ENCODE measurements at regions not wholly inside any gene's neighbourhood (a gene's known extent, or its start where the extent isn't known, plus 50 kb on each side); places are given as distances from the start of the nearest gene placed in this dataset.

- POLR2A ChIA-PET (ENCODE audit: unreplicated experiment), result no interaction called here
- DNase-seq, result no peak
Measured at GRCh38 chr20:43292222-43292621, 102.5 kb upstream of the PTPRT start.

DNA sequence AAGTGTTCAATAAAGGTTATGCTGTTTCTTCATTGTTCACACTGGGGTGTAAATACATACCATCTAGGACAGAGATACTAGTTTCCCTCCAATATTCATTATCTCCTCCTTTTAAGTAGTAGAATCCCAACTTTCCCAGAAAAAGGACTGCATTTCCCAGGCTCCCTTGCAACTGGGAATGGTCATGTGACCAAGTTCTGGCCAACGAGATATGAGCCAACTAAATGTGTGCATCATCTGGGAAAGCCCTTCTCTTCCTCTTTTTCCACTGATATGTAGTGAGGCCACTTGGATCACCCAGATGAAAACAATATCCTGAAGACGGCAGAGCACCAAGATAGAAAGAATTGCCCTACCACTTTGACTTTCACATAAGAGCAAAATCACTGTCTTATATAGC, 97.9 kb upstream of the PTPRT start:
- DNase-seq, result no peak
- no peak for TF ChIP-seq EZH2 (IDR thresholded peaks at IDR 0.05; ENCODE audit: low read depth)
- TF ChIP-seq, protein P1, sequence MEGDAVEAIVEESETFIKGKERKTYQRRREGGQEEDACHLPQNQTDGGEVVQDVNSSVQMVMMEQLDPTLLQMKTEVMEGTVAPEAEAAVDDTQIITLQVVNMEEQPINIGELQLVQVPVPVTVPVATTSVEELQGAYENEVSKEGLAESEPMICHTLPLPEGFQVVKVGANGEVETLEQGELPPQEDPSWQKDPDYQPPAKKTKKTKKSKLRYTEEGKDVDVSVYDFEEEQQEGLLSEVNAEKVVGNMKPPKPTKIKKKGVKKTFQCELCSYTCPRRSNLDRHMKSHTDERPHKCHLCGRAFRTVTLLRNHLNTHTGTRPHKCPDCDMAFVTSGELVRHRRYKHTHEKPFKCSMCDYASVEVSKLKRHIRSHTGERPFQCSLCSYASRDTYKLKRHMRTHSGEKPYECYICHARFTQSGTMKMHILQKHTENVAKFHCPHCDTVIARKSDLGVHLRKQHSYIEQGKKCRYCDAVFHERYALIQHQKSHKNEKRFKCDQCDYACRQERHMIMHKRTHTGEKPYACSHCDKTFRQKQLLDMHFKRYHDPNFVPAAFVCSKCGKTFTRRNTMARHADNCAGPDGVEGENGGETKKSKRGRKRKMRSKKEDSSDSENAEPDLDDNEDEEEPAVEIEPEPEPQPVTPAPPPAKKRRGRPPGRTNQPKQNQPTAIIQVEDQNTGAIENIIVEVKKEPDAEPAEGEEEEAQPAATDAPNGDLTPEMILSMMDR (conservative IDR thresholded peaks at IDR 0.05), result no peak
- no peaks in the 10 kb centered on the region for H3K36me3 ChIP-seq (ENCODE audit: low read depth)
- BruUV-seq (replicated peaks), result no TSS peak
- H3K27ac ChIP-seq, result no peak overlapping the region
- no peak overlapping the region for H3K4me2 ChIP-seq
- no peaks in the 10 kb centered on the region for H4K20me1 ChIP-seq (ENCODE audit: insufficient read depth)
- no peaks in the 10 kb centered on the region for H3K9me2 ChIP-seq (ENCODE audit: insufficient read depth)
- POLR2A ChIA-PET (ENCODE audit: unreplicated experiment), result no interaction called here
- intact Hi-C loops (cut with micrococcal nuclease; ENCODE audit: unreplicated experiment), result no loop called here
- peaks cover 63% of the 10 kb centered on the region for H3K27me3 ChIP-seq (ENCODE audit: insufficient read depth, low read depth)
- CTCF ChIA-PET, result no interaction called here
- H3F3A ChIP-seq (ENCODE audit: insufficient read depth, low read depth), result no peaks in the 10 kb centered on the region
- H3K9me3 ChIP-seq (ENCODE audit: insufficient read depth, low read depth), result no peaks in the 10 kb centered on the region
- no peak overlapping the region for H2AFZ ChIP-seq
- no peaks in the 10 kb centered on the region for H3K79me2 ChIP-seq (ENCODE audit: low read depth)
- H3K4me3 ChIP-seq, result no peak overlapping the region
- H3K4me1 ChIP-seq (replicated peaks; ENCODE audit: insufficient read depth), result no peaks in the 10 kb centered on the region

More at GRCh38 chr20:43292222-43292621, 102.5 kb upstream of the PTPRT start:
- intact Hi-C loops (cut with micrococcal nuclease; ENCODE audit: unreplicated experiment), result no loop called here
- Histone ChIP-seq H3K4me2 (no peak overlapping the region), H4K20me1 (ENCODE audit: insufficient read depth) (no peaks in the 10 kb centered on the region), H3K36me3 (ENCODE audit: low read depth) (no peaks in the 10 kb centered on the region), H3K4me1 (replicated peaks; ENCODE audit: insufficient read depth) (no peaks in the 10 kb centered on the region), H3K4me3 (no peak overlapping the region), H3K9me3 (ENCODE audit: insufficient read depth, low read depth) (no peaks in the 10 kb centered on the region), H3F3A (ENCODE audit: insufficient read depth, low read depth) (no peaks in the 10 kb centered on the region), H3K9me2 (ENCODE audit: insufficient read depth) (no peaks in the 10 kb centered on the region), H3K27ac (no peak overlapping the region), H3K27me3 (ENCODE audit: insufficient read depth, low read depth) (peaks cover 75% of the 10 kb centered on the region), H3K79me2 (ENCODE audit: low read depth) (no peaks in the 10 kb centered on the region), H2AFZ (no peak overlapping the region)
- CTCF ChIA-PET, result no interaction called here
- no peak for TF ChIP-seq EZH2 (IDR thresholded peaks at IDR 0.05; ENCODE audit: low read depth)
- TF ChIP-seq, protein P1 (conservative IDR thresholded peaks at IDR 0.05), result no peak
- no TSS peak for BruUV-seq (replicated peaks)

GRCh38 chr20:43285170-43285569, 95.5 kb upstream of the PTPRT start:
- no peak for DNase-seq
- ChIA-PET POLR2A (ENCODE audit: unreplicated experiment) (interaction anchor here (0.6 kb wide), 1 partner anchor 21 kb away, joined by 15 read pairs; no protein-coding TSS in a partner anchor), CTCF (no interaction called here)
- Histone ChIP-seq H4K20me1 (ENCODE audit: insufficient read depth) (no peaks in the 10 kb centered on the region), H3K4me1 (replicated peaks; ENCODE audit: insufficient read depth) (no peaks in the 10 kb centered on the region), H3K9me3 (ENCODE audit: insufficient read depth, low read depth) (no peaks in the 10 kb centered on the region), H3K4me3 (no peak overlapping the region), H3K79me2 (ENCODE audit: low read depth) (no peaks in the 10 kb centered on the region), H2AFZ (no peak overlapping the region), H3F3A (ENCODE audit: insufficient read depth, low read depth) (no peaks in the 10 kb centered on the region), H3K27ac (no peak overlapping the region), H3K9me2 (ENCODE audit: insufficient read depth) (no peaks in the 10 kb centered on the region), H3K27me3 (ENCODE audit: insufficient read depth, low read depth) (peaks cover 67% of the 10 kb centered on the region; the same call in 1 of the 2 replicates), H3K4me2 (no peak overlapping the region), H3K36me3 (ENCODE audit: low read depth) (no peaks in the 10 kb centered on the region)
- intact Hi-C loops (cut with micrococcal nuclease; ENCODE audit: unreplicated experiment), result no loop called here
- TF ChIP-seq, protein P1 (conservative IDR thresholded peaks at IDR 0.05), result no peak
- no peak for TF ChIP-seq EZH2 (IDR thresholded peaks at IDR 0.05; ENCODE audit: low read depth)
- no TSS peak for BruUV-seq (replicated peaks)

All from PC-9 (cell line).